ENCODE measurements at regions not wholly inside any gene's neighbourhood (a gene's known extent, or its start where the extent isn't known, plus 50 kb on each side); places are given as distances from the start of the nearest gene placed in this dataset.

- TF ChIP-seq, protein P1, sequence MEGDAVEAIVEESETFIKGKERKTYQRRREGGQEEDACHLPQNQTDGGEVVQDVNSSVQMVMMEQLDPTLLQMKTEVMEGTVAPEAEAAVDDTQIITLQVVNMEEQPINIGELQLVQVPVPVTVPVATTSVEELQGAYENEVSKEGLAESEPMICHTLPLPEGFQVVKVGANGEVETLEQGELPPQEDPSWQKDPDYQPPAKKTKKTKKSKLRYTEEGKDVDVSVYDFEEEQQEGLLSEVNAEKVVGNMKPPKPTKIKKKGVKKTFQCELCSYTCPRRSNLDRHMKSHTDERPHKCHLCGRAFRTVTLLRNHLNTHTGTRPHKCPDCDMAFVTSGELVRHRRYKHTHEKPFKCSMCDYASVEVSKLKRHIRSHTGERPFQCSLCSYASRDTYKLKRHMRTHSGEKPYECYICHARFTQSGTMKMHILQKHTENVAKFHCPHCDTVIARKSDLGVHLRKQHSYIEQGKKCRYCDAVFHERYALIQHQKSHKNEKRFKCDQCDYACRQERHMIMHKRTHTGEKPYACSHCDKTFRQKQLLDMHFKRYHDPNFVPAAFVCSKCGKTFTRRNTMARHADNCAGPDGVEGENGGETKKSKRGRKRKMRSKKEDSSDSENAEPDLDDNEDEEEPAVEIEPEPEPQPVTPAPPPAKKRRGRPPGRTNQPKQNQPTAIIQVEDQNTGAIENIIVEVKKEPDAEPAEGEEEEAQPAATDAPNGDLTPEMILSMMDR (conservative IDR thresholded peaks at IDR 0.05 in 1 of 2, IDR thresholded peaks at IDR 0.05 in 1 of 2; ENCODE audit: low read depth in 1 of 2, low read length in 2 of 2): no peak
- TF ChIP-seq EZH2 (IDR thresholded peaks at IDR 0.05; ENCODE audit: low read length, missing control alignments): no peak
Measured at GRCh38 chr2:104952976-104953375, 84.9 kb upstream of the MRPS9 start.

Measured in fibroblast of lung (primary cell).